SK-N-SH (cell line): ENCODE measurements at regions not wholly inside any gene's neighbourhood (a gene's known extent, or its start where the extent isn't known, plus 50 kb on each side); places are given as distances from the start of the nearest gene placed in this dataset.
"Not testable (repeated sequence)": the region's sequence is repeated elsewhere in the genome, so short reads cannot be mapped to it uniquely, and the experiment has no call there.

Experiments used
- CTCF ChIA-PET: fragments of 300-600, 350-600 bp; formaldehyde crosslinking; extraction: SDS; loops from one replicate; lab custom pipeline; 2021; lab: Yijun Ruan, JAX
- POLR2A ChIA-PET: fragments of 350-600 bp; sonication (Branson Sonifier 250); formaldehyde crosslinking; extraction: SDS; loops from one replicate; lab custom pipeline; 2020; ENCODE audit warnings: antibody characterized with exemption, inconsistent platforms; lab: Yijun Ruan, JAX
- DNase-seq: peaks from one replicate; pipeline ENCODE4 v3.0.0; 2012
- H2AFZ ChIP-seq: fragments of 200-600 bp; sonication (generic); 2 replicates; pipeline ENCODE4 v1.8.1; 2016; ENCODE audit warnings: antibody characterized with exemption, mild to moderate bottlenecking, low read depth
- H3F3A ChIP-seq: fragments of 200-600 bp; sonication (generic); replicated peaks from 2 replicates; pipeline ENCODE3; 2016; ENCODE audit warnings: antibody characterized with exemption, mild to moderate bottlenecking; ENCODE audit not compliant: insufficient read depth
- H3K27ac ChIP-seq, 2 experiments: fragments of 200-500 bp in 1 of 2; fragments of 200-600 bp in 1 of 2; sonication (Bioruptor generic) in 1 of 2; sonication (generic), shearing (Covaris generic) in 1 of 2; 2 replicates each; pipeline versions ENCODE4 v1.5.1 to v1.6.1; 2014 to 2016; ENCODE audit warnings: low read depth in 2 of 2, inconsistent platforms in 1 of 2, low read length in 1 of 2, mild to moderate bottlenecking in 1 of 2, mixed read lengths in 1 of 2
- H3K27me3 ChIP-seq: fragments of 200-600 bp; sonication (generic), shearing (Covaris generic); 2 replicates; pipeline ENCODE4 v1.6.1; 2016; ENCODE audit warnings: mixed run types; ENCODE audit not compliant: insufficient read depth
- H3K36me3 ChIP-seq, 2 experiments: fragments of 200-500 bp in 1 of 2; fragments of 200-600 bp in 1 of 2; sonication (Bioruptor generic) in 1 of 2; sonication (generic) in 1 of 2; replicated peaks in 1 of 2; 2 replicates each; pipeline versions ENCODE3 to v1.5.1; 2014 to 2016; ENCODE audit warnings: low read length in 1 of 2, mild to moderate bottlenecking in 1 of 2; ENCODE audit not compliant: insufficient read depth in 2 of 2, control insufficient read depth in 1 of 2
- H3K4me1 ChIP-seq, 2 experiments: fragments of 200-500 bp in 1 of 2; fragments of 200-600 bp in 1 of 2; sonication (Bioruptor generic) in 1 of 2; sonication (generic), shearing (Covaris generic) in 1 of 2; 2 replicates each; pipeline versions ENCODE4 v1.5.1 to v1.6.1; 2014 to 2016; ENCODE audit warnings: low read depth in 1 of 2, low read length in 1 of 2, mixed run types in 1 of 2; ENCODE audit not compliant: insufficient read depth in 2 of 2, control insufficient read depth in 1 of 2
- H3K4me2 ChIP-seq: fragments of 200-600 bp; sonication (generic), shearing (Covaris generic); 2 replicates; pipeline ENCODE4 v1.6.1; 2017; ENCODE audit warnings: mixed run types
- H3K4me3 ChIP-seq, 2 experiments: fragments of 200-500 bp in 1 of 2; fragments of 200-600 bp in 1 of 2; sonication (Bioruptor generic) in 1 of 2; sonication (generic), shearing (Covaris generic) in 1 of 2; 2 replicates each; pipeline versions ENCODE4 v1.5.1 to v1.8.1; 2014 to 2016; ENCODE audit warnings: low read depth in 2 of 2, inconsistent platforms in 1 of 2, low read length in 1 of 2, mild to moderate bottlenecking in 1 of 2, mixed read lengths in 1 of 2, moderate library complexity in 1 of 2
- H3K79me2 ChIP-seq: fragments of 200-600 bp; sonication (generic); 2 replicates; pipeline ENCODE4 v1.8.1; 2017; ENCODE audit warnings: mild to moderate bottlenecking; ENCODE audit not compliant: insufficient read depth
- H3K9ac ChIP-seq: fragments of 200-600 bp; sonication (generic); 2 replicates; pipeline ENCODE4 v1.6.1; 2017; ENCODE audit warnings: mixed run types
- H3K9me2 ChIP-seq: fragments of 200-600 bp; sonication (generic); 2 replicates; pipeline ENCODE4 v1.6.1; 2017; ENCODE audit warnings: mixed run types
- H3K9me3 ChIP-seq: fragments of 200-600 bp; sonication (generic); 2 replicates; pipeline ENCODE4 v1.6.1; 2017; ENCODE audit warnings: mixed run types, mild to moderate bottlenecking, moderate library complexity
- H4K20me1 ChIP-seq: fragments of 200-600 bp; sonication (generic); 2 replicates; pipeline ENCODE4 v1.6.1; 2017; ENCODE audit warnings: mild to moderate bottlenecking, mixed run types; ENCODE audit not compliant: insufficient read depth
- CHD2 ChIP-seq: fragments of 150-350 bp; IDR thresholded peaks from 2 replicates; pipeline ENCODE4 v1.6.1; 2018; ENCODE audit warnings: low read length; ENCODE audit not compliant: partially characterized antibody
- FOXJ3 ChIP-seq: sonication (generic); formaldehyde crosslinking; IDR thresholded peaks from 2 replicates; pipeline ENCODE4 v1.5.1; 2020; ENCODE audit warnings: mild to moderate bottlenecking, missing genetic modification reagents
- PBX3 ChIP-seq: IDR thresholded peaks from 2 replicates; pipeline ENCODE4; 2012
- RCOR1 ChIP-seq: fragments of 150-350 bp; IDR thresholded peaks from 2 replicates; pipeline ENCODE4 v1.6.1; 2017; ENCODE audit warnings: antibody characterized with exemption, low read length
- RFX5 ChIP-seq: IDR thresholded peaks from 2 replicates; pipeline ENCODE4 v1.6.1; 2012; ENCODE audit warnings: mild to moderate bottlenecking, improper control_type of control experiment, low read length
- TCF12 ChIP-seq: IDR thresholded peaks from 2 replicates; pipeline ENCODE4 v1.4.0; 2012
- TEAD4 ChIP-seq: IDR thresholded peaks from 2 replicates; pipeline ENCODE4 v1.4.0; 2012; ENCODE audit warnings: mild to moderate bottlenecking, borderline replicate concordance; ENCODE audit not compliant: insufficient read depth
- USF1 ChIP-seq: IDR thresholded peaks from 2 replicates; pipeline ENCODE4 v1.4.0; 2012; ENCODE audit warnings: low read depth, borderline replicate concordance
- WGBS: methylation state at CpG from one replicate; pipeline ENCODE4 v1.1.6; 2017; ENCODE audit warnings: low lambda C conversion rate; 5-methylcytosine and 5-hydroxymethylcytosine counted together
- TF ChIP-seq, protein P1 (sequence below): IDR thresholded peaks from 2 replicates; pipeline ENCODE4 v1.4.0; 2012; ENCODE audit warnings: low read depth, borderline replicate concordance
- TF ChIP-seq, protein P2 (sequence below): fragments of 200-600 bp; sonication (generic); IDR thresholded peaks from 2 replicates; pipeline ENCODE4 v1.6.1; 2017; ENCODE audit warnings: antibody characterized with exemption, mild to moderate bottlenecking, moderate library complexity
- TF ChIP-seq, protein P3 (sequence below): fragments of 150-350 bp; IDR thresholded peaks from 2 replicates; pipeline ENCODE4 v1.6.1; 2016; ENCODE audit warnings: mild to moderate bottlenecking, low read depth, low read length

- H3K36me3 ChIP-seq, H3K4me2 ChIP-seq, H3K27me3 ChIP-seq, DNase-seq, H3K4me3 ChIP-seq, H4K20me1 ChIP-seq, H3K4me1 ChIP-seq, H3K9ac ChIP-seq, POLR2A ChIA-PET, H3F3A ChIP-seq, H2AFZ ChIP-seq, CTCF ChIA-PET, H3K79me2 ChIP-seq, H3K27ac ChIP-seq, H3K9me2 ChIP-seq, H3K9me3 ChIP-seq: not testable (repeated sequence)
- 58% methylated on average over 6 of the region's 6 CpGs for WGBS
These were observed 63.3 kb upstream of the CEP78 start for GRCh38 chr9:78172610-78173009.

GRCh38 chr9:78171651-78172050, 64.2 kb upstream of the CEP78 start:
- WGBS = 40% methylated on average over 1 of the region's 1 CpG
- no peak overlapping the region for H3K4me3 ChIP-seq
- H3F3A ChIP-seq = no peaks in the 10 kb centered on the region
- POLR2A ChIA-PET = no interaction called here
- H3K27me3 ChIP-seq = no peaks in the 10 kb centered on the region; the same call in 1 of the 2 replicates
- no peaks in the 10 kb centered on the region for H4K20me1 ChIP-seq
- no peaks in the 10 kb centered on the region for H3K9me2 ChIP-seq
- no peak overlapping the region for H3K9ac ChIP-seq
- H2AFZ ChIP-seq = no peak overlapping the region
- CTCF ChIA-PET = no interaction called here
- TF ChIP-seq FOXJ3 (CRISPR knock-in tag) = no peak
- no peak overlapping the region for H3K4me2 ChIP-seq
- no peaks in the 10 kb centered on the region for H3K4me1 ChIP-seq
- no peaks in the 10 kb centered on the region for H3K9me3 ChIP-seq
- H3K36me3 ChIP-seq = no peaks in the 10 kb centered on the region
- no peak overlapping the region for H3K27ac ChIP-seq
- DNase-seq = no peak
- no peaks in the 10 kb centered on the region for H3K79me2 ChIP-seq

DNA sequence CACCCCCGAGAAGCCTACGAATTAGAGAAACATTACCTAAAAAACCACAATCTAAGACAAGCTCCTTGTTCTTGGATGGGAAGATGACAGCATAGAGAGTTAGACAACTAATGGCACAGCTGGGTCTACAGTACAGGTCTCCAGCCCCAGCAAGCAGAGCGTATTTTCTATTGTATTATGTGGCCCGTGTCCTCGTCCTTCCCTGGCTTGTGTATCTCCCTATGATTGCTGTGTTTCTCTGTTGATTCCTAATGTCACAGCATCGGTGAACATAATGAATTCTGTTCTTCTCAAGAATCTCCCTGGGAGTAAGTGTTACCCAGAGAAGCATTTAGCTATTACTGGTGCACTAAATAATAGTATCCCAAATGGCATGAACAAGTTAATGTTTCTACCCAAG, 66.8 kb upstream of the CEP78 start:
- Histone ChIP-seq H3K27ac (no peak overlapping the region), H4K20me1 (no peaks in the 10 kb centered on the region), H3K36me3 (no peaks in the 10 kb centered on the region), H3K4me2 (no peak overlapping the region), H3K79me2 (no peaks in the 10 kb centered on the region), H3K9me2 (no peaks in the 10 kb centered on the region), H3K4me3 (no peak overlapping the region), H3K4me1 (no peaks in the 10 kb centered on the region), H3F3A (no peaks in the 10 kb centered on the region), H2AFZ (no peak overlapping the region), H3K9ac (no peak overlapping the region), H3K9me3 (no peaks in the 10 kb centered on the region), H3K27me3 (no peaks in the 10 kb centered on the region; the same call in 1 of the 2 replicates)
- no peak for TF ChIP-seq PBX3
- TF ChIP-seq CHD2 = no peak
- TF ChIP-seq USF1 = no peak
- no peak for TF ChIP-seq RCOR1
- TF ChIP-seq TCF12 = no peak
- TF ChIP-seq RFX5 = no peak
- TF ChIP-seq, protein P1, sequence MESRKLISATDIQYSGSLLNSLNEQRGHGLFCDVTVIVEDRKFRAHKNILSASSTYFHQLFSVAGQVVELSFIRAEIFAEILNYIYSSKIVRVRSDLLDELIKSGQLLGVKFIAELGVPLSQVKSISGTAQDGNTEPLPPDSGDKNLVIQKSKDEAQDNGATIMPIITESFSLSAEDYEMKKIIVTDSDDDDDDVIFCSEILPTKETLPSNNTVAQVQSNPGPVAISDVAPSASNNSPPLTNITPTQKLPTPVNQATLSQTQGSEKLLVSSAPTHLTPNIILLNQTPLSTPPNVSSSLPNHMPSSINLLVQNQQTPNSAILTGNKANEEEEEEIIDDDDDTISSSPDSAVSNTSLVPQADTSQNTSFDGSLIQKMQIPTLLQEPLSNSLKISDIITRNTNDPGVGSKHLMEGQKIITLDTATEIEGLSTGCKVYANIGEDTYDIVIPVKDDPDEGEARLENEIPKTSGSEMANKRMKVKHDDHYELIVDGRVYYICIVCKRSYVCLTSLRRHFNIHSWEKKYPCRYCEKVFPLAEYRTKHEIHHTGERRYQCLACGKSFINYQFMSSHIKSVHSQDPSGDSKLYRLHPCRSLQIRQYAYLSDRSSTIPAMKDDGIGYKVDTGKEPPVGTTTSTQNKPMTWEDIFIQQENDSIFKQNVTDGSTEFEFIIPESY = no peak
- TF ChIP-seq, protein P2, sequence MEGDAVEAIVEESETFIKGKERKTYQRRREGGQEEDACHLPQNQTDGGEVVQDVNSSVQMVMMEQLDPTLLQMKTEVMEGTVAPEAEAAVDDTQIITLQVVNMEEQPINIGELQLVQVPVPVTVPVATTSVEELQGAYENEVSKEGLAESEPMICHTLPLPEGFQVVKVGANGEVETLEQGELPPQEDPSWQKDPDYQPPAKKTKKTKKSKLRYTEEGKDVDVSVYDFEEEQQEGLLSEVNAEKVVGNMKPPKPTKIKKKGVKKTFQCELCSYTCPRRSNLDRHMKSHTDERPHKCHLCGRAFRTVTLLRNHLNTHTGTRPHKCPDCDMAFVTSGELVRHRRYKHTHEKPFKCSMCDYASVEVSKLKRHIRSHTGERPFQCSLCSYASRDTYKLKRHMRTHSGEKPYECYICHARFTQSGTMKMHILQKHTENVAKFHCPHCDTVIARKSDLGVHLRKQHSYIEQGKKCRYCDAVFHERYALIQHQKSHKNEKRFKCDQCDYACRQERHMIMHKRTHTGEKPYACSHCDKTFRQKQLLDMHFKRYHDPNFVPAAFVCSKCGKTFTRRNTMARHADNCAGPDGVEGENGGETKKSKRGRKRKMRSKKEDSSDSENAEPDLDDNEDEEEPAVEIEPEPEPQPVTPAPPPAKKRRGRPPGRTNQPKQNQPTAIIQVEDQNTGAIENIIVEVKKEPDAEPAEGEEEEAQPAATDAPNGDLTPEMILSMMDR = no peak
- no peak for TF ChIP-seq TEAD4
- no peak for TF ChIP-seq FOXJ3 (CRISPR knock-in tag)
- TF ChIP-seq, protein P3, sequence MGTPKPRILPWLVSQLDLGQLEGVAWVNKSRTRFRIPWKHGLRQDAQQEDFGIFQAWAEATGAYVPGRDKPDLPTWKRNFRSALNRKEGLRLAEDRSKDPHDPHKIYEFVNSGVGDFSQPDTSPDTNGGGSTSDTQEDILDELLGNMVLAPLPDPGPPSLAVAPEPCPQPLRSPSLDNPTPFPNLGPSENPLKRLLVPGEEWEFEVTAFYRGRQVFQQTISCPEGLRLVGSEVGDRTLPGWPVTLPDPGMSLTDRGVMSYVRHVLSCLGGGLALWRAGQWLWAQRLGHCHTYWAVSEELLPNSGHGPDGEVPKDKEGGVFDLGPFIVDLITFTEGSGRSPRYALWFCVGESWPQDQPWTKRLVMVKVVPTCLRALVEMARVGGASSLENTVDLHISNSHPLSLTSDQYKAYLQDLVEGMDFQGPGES = no peak
- ChIA-PET POLR2A (no interaction called here), CTCF (no interaction called here)
- no peak for DNase-seq
- WGBS = 61% methylated on average over 6 of the region's 6 CpGs
